DOHH2 (cell line): ENCODE measurements at regions not wholly inside any gene's neighbourhood (a gene's known extent, or its start where the extent isn't known, plus 50 kb on each side); places are given as distances from the start of the nearest gene placed in this dataset.

Source experiments
- H3F3A ChIP-seq: fragments of 200-600 bp; sonication (generic), shearing (Covaris generic); 2 replicates; pipeline ENCODE4 v1.6.0; 2016; ENCODE audit warnings: antibody characterized with exemption, mild to moderate bottlenecking; ENCODE audit not compliant: control insufficient read depth, insufficient read depth
- H3K27ac ChIP-seq: fragments of 200-600 bp; sonication (generic); 2 replicates; pipeline ENCODE4 v1.5.1; 2014; ENCODE audit warnings: low read depth, mild to moderate bottlenecking, low read length, moderate library complexity
- H3K27me3 ChIP-seq: fragments of 200-600 bp; sonication (generic); 2 replicates; pipeline ENCODE4 v1.6.1; 2014; ENCODE audit warnings: mild to moderate bottlenecking, low read length, mixed read lengths; ENCODE audit not compliant: control insufficient read depth
- H3K36me3 ChIP-seq: fragments of 200-600 bp; sonication (generic); 2 replicates; pipeline ENCODE4 v1.6.1; 2014; ENCODE audit warnings: mild to moderate bottlenecking, low read length, moderate library complexity, mixed read lengths; ENCODE audit not compliant: control insufficient read depth
- H3K4me1 ChIP-seq: fragments of 200-600 bp; sonication (generic); 2 replicates; pipeline ENCODE4 v1.6.1; 2014; ENCODE audit warnings: mild to moderate bottlenecking, low read length, mixed read lengths; ENCODE audit not compliant: control insufficient read depth
- H3K4me2 ChIP-seq: fragments of 200-600 bp; sonication (generic); 2 replicates; pipeline ENCODE4 v1.6.0; 2014; ENCODE audit warnings: mild to moderate bottlenecking, low read length, moderate library complexity
- H3K4me3 ChIP-seq: fragments of 200-600 bp; sonication (generic); 2 replicates; pipeline ENCODE4 v1.5.1; 2014; ENCODE audit warnings: mild to moderate bottlenecking, low read length, mixed read lengths
- H3K79me2 ChIP-seq: fragments of 200-600 bp; sonication (generic); 2 replicates; pipeline ENCODE4 v1.6.1; 2014; ENCODE audit warnings: mild to moderate bottlenecking, low read length, mixed read lengths; ENCODE audit not compliant: control insufficient read depth
- H3K9me2 ChIP-seq: fragments of 200-600 bp; sonication (generic); replicated peaks from 2 replicates; pipeline ENCODE4 v1.6.1; 2014; ENCODE audit warnings: mild to moderate bottlenecking, low read length, mixed read lengths; ENCODE audit not compliant: control insufficient read depth
- H3K9me3 ChIP-seq: fragments of 200-600 bp; sonication (generic); 2 replicates; pipeline ENCODE4 v1.6.1; 2014; ENCODE audit warnings: antibody characterized with exemption, low read length, mixed read lengths; ENCODE audit not compliant: control insufficient read depth, insufficient read depth
- H4K20me1 ChIP-seq: fragments of 200-600 bp; sonication (generic); 2 replicates; pipeline ENCODE4 v1.6.0; 2014; ENCODE audit warnings: low read depth, mild to moderate bottlenecking, antibody characterized with exemption, low read length, moderate library complexity; ENCODE audit not compliant: control insufficient read depth, insufficient read depth
- EZH2phosphoT487 ChIP-seq: fragments of 200-600 bp; sonication (generic); IDR thresholded peaks from 2 replicates; pipeline ENCODE4 v1.6.1; 2017; ENCODE audit warnings: borderline replicate concordance, mild to moderate bottlenecking, antibody characterized with exemption, low read length, moderate library complexity, mixed read lengths
- TF ChIP-seq, protein P1 (sequence below): fragments of 200-600 bp; sonication (generic); IDR thresholded peaks from one replicate; pipeline ENCODE4 v1.5.1; 2014; ENCODE audit warnings: antibody characterized with exemption, mild to moderate bottlenecking, low read depth, low read length; ENCODE audit not compliant: poor library complexity, severe bottlenecking

DNA sequence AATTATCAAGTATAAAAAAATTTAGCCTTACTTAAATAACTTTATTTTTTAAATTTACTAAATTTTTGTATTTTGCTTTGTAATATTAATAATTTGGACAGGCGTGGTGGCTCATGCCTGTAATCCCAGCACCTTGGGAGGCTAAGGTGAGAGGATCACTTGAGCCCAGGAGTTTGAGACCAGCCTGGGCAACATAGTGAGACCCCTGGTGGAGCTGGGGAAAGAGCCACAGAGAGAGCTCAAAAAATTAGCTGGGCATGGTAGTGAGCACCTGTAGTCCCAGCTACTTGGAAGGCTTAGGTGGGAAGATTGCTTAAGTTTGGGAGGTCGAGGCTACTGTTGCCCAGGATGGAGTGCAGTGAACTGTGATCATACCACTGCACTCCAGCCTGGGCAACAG lies 143.5 kb downstream of the B3GNT2 start:
- TF ChIP-seq EZH2phosphoT487: no peak
- TF ChIP-seq, protein P1, sequence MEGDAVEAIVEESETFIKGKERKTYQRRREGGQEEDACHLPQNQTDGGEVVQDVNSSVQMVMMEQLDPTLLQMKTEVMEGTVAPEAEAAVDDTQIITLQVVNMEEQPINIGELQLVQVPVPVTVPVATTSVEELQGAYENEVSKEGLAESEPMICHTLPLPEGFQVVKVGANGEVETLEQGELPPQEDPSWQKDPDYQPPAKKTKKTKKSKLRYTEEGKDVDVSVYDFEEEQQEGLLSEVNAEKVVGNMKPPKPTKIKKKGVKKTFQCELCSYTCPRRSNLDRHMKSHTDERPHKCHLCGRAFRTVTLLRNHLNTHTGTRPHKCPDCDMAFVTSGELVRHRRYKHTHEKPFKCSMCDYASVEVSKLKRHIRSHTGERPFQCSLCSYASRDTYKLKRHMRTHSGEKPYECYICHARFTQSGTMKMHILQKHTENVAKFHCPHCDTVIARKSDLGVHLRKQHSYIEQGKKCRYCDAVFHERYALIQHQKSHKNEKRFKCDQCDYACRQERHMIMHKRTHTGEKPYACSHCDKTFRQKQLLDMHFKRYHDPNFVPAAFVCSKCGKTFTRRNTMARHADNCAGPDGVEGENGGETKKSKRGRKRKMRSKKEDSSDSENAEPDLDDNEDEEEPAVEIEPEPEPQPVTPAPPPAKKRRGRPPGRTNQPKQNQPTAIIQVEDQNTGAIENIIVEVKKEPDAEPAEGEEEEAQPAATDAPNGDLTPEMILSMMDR: no peak

DNA sequence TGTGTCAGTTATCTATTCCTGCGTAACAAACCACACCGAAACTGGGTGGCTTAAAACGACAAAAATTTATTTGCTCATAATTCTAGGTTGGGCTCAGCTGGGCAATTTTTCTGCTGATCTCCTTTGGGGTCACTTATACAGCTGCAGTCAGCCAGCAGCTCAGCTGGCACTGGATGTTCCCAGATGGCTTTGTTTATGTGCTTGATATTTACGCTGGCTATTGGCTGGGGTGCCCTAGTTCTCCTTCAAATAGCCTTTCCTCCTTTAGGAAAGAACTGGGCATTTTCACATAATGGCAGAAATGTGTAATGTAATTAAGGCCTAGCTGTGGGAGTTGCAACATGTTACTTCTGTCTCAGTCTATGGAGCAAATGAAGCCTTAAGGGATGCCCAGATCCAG lies 142.2 kb downstream of the B3GNT2 start:
- Histone ChIP-seq H4K20me1 (no peaks in the 10 kb centered on the region), H3K4me3 (no peak overlapping the region), H3K36me3 (no peaks in the 10 kb centered on the region), H3F3A (no peaks in the 10 kb centered on the region), H3K4me2 (no peak overlapping the region), H3K9me2 (no peaks in the 10 kb centered on the region), H3K27ac (no peak overlapping the region), H3K9me3 (no peaks in the 10 kb centered on the region), H3K27me3 (no peaks in the 10 kb centered on the region), H3K4me1 (peaks cover 6% of the 10 kb centered on the region), H3K79me2 (no peaks in the 10 kb centered on the region)
- no peak for TF ChIP-seq EZH2phosphoT487
- TF ChIP-seq, protein P1: no peak

More for the DNA sequence above, 143.5 kb downstream of the B3GNT2 start:
- H3K27me3 ChIP-seq: no peaks in the 10 kb centered on the region
- H4K20me1 ChIP-seq: no peaks in the 10 kb centered on the region
- H3K4me1 ChIP-seq: peaks cover 6% of the 10 kb centered on the region
- no peaks in the 10 kb centered on the region for H3K36me3 ChIP-seq
- H3K27ac ChIP-seq: no peak overlapping the region
- H3K79me2 ChIP-seq: no peaks in the 10 kb centered on the region
- no peaks in the 10 kb centered on the region for H3K9me2 ChIP-seq
- no peak overlapping the region for H3K4me3 ChIP-seq
- H3K9me3 ChIP-seq: no peaks in the 10 kb centered on the region
- H3F3A ChIP-seq: no peaks in the 10 kb centered on the region
- H3K4me2 ChIP-seq: no peak overlapping the region

DNA sequence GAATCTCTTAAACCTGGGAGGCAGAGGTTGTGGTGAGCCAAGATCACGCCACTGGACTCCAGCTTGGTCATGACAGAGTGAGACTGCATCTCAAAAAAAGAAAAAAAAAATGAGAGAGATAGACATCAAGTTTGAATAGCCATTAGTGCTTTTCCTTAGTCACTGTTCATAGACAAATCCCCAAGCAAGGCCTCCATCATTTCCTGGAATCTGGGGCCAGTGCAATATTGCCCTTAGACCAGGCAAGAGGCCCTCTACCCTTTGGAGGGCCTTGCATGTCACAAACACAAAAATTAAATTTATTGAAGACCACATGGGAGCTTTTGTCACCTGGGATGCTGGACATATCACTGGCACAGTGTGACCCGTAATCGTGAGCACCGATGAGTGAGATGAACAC lies 141.5 kb downstream of the B3GNT2 start:
- Histone ChIP-seq H3K27ac (no peak overlapping the region), H3K36me3 (no peaks in the 10 kb centered on the region), H3K4me1 (peaks cover 6% of the 10 kb centered on the region), H4K20me1 (no peaks in the 10 kb centered on the region), H3K9me3 (no peaks in the 10 kb centered on the region), H3K27me3 (no peaks in the 10 kb centered on the region), H3K4me3 (no peak overlapping the region), H3K4me2 (no peak overlapping the region), H3K9me2 (no peaks in the 10 kb centered on the region), H3K79me2 (no peaks in the 10 kb centered on the region), H3F3A (no peaks in the 10 kb centered on the region)
- TF ChIP-seq EZH2phosphoT487: no peak
- TF ChIP-seq, protein P1: no peak

- H3K79me2 ChIP-seq: no peaks in the 10 kb centered on the region
- H3K27me3 ChIP-seq: no peaks in the 10 kb centered on the region
- no peaks in the 10 kb centered on the region for H3K9me2 ChIP-seq
- peaks cover 6% of the 10 kb centered on the region for H3K4me1 ChIP-seq
- no peak overlapping the region for H3K4me3 ChIP-seq
- no peak for TF ChIP-seq EZH2phosphoT487
- TF ChIP-seq, protein P1: no peak
- H3K27ac ChIP-seq: no peak overlapping the region
- H3K9me3 ChIP-seq: no peaks in the 10 kb centered on the region
- no peaks in the 10 kb centered on the region for H4K20me1 ChIP-seq
- H3K4me2 ChIP-seq: no peak overlapping the region
- no peaks in the 10 kb centered on the region for H3K36me3 ChIP-seq
- H3F3A ChIP-seq: no peaks in the 10 kb centered on the region
These were observed 139.7 kb downstream of the B3GNT2 start for GRCh38 chr2:62335612-62336011.
